WTC11 (cell line): ENCODE measurements at regions not wholly inside any gene's neighbourhood (a gene's known extent, or its start where the extent isn't known, plus 50 kb on each side); places are given as distances from the start of the nearest gene placed in this dataset.

Experiments
- ATAC-seq: fragments of 200-7000 bp; cut with Tn5 transposase; 2 replicates; pipeline ENCODE4 v1.10.0; 2021; ENCODE audit warnings: mild to moderate bottlenecking, moderate library complexity
- CTCF ChIA-PET: fragments of 300-600 bp; sonication (Branson Sonifier 250); formaldehyde crosslinking; loops from one replicate; lab custom pipeline; 2021; ENCODE audit warnings: antibody characterized with exemption; lab: Charles Lee
- POLR2A ChIA-PET: fragments of 350-600 bp; sonication (Branson Sonifier 250); formaldehyde crosslinking; loops from one replicate; lab custom pipeline; 2021; ENCODE audit warnings: antibody characterized with exemption; lab: Charles Lee
- DNase-seq: peaks from one replicate; pipeline ENCODE4 v3.0.0; 2021; ENCODE audit warnings: low spot score
- H3K27ac Mint-ChIP-seq: 2 replicates; pipeline ENCODE4 v1.8.0; 2021; ENCODE audit warnings: mixed read lengths
- H3K27me3 Mint-ChIP-seq: 2 replicates; pipeline ENCODE4 v1.8.0; 2021; ENCODE audit warnings: low read depth, mild to moderate bottlenecking, moderate library complexity, mixed read lengths
- H3K36me3 Mint-ChIP-seq: 2 replicates; pipeline ENCODE4 v1.8.0; 2021; ENCODE audit warnings: mixed read lengths
- H3K4me1 Mint-ChIP-seq: 2 replicates; pipeline ENCODE4 v1.8.0; 2022; ENCODE audit warnings: mixed read lengths
- H3K4me3 Mint-ChIP-seq: 2 replicates; pipeline ENCODE4 v1.8.0; 2021; ENCODE audit warnings: mild to moderate bottlenecking, moderate library complexity, mixed read lengths
- H3K9me3 Mint-ChIP-seq: 2 replicates; pipeline ENCODE4 v1.8.0; 2021; ENCODE audit warnings: mixed read lengths
- ARID4B ChIP-seq: sonication (generic); formaldehyde crosslinking; IDR thresholded peaks from 2 replicates; pipeline ENCODE4 v1.8.0; 2023; ENCODE audit warnings: missing genetic modification reagents, mild to moderate bottlenecking, borderline replicate concordance
- ATF1 ChIP-seq: sonication (generic); formaldehyde crosslinking; IDR thresholded peaks from 2 replicates; pipeline ENCODE4 v1.8.1; 2023; ENCODE audit warnings: mild to moderate bottlenecking, moderate library complexity, missing genetic modification reagents
- ATF2 ChIP-seq: sonication (generic); formaldehyde crosslinking; IDR thresholded peaks from 2 replicates; pipeline ENCODE4 v1.8.1; 2022; ENCODE audit warnings: low read depth, missing genetic modification reagents, borderline replicate concordance
- ATF6 ChIP-seq: sonication (generic); formaldehyde crosslinking; IDR thresholded peaks from 2 replicates; pipeline ENCODE4 v1.8.1; 2023; ENCODE audit warnings: mild to moderate bottlenecking, missing genetic modification reagents
- HMGA2 ChIP-seq: fragments of 250-450 bp; sonication (Bioruptor Pico); IDR thresholded peaks from 2 replicates; pipeline ENCODE4 v1.4.0; 2021; ENCODE audit warnings: mild to moderate bottlenecking, moderate library complexity
- IRF1 ChIP-seq: sonication (generic); formaldehyde crosslinking; IDR thresholded peaks from 2 replicates; pipeline ENCODE4 v1.8.0; 2023; ENCODE audit warnings: missing genetic modification reagents
- NFATC4 ChIP-seq: fragments of 250-450 bp; sonication (Bioruptor Pico); IDR thresholded peaks from 2 replicates; pipeline ENCODE4 v1.9.0; 2021; ENCODE audit warnings: mild to moderate bottlenecking
- NFYB ChIP-seq: sonication (generic); formaldehyde crosslinking; conservative IDR thresholded peaks from 2 replicates; pipeline ENCODE4 v1.8.0; 2022; ENCODE audit warnings: low read depth, missing genetic modification reagents
- PRDM15 ChIP-seq: sonication (generic); formaldehyde crosslinking; IDR thresholded peaks from 2 replicates; pipeline ENCODE4 v1.8.0; 2022; ENCODE audit warnings: missing genetic modification reagents
- RELA ChIP-seq: sonication (generic); formaldehyde crosslinking; IDR thresholded peaks from 2 replicates; pipeline ENCODE4 v1.8.1; 2022; ENCODE audit warnings: missing genetic modification reagents, mild to moderate bottlenecking, borderline replicate concordance
- TP53 ChIP-seq: sonication (generic); formaldehyde crosslinking; IDR thresholded peaks from 2 replicates; pipeline ENCODE4 v1.8.1; 2023; ENCODE audit warnings: mild to moderate bottlenecking, missing genetic modification reagents
- ZBTB43 ChIP-seq: sonication (generic); formaldehyde crosslinking; IDR thresholded peaks from 2 replicates; pipeline ENCODE4 v1.8.1; 2023; ENCODE audit warnings: mild to moderate bottlenecking, missing genetic modification reagents
- ZNF219 ChIP-seq: sonication (generic); formaldehyde crosslinking; IDR thresholded peaks from 2 replicates; pipeline ENCODE4 v1.8.0; 2023; ENCODE audit warnings: missing genetic modification reagents, mild to moderate bottlenecking, borderline replicate concordance

- TF ChIP-seq NFATC4 (no peak), ATF2 (CRISPR knock-in tag) (no peak), HMGA2 (no peak), TP53 (no peak), ATF1 (no peak), ATF6 (CRISPR knock-in tag) (no peak)
Observed at GRCh38 chr13:72527333-72527732, 200.1 kb downstream of the MZT1 start (continued).

- peaks cover 32% of the 10 kb centered on the region for H3K4me1 Mint-ChIP-seq
- H3K4me3 Mint-ChIP-seq: no peak overlapping the region
- H3K27me3 Mint-ChIP-seq: peaks cover 3% of the 10 kb centered on the region; the same call in 1 of the 2 replicates
- CTCF ChIA-PET: no interaction called here
- ATAC-seq (no peak), DNase-seq (no peak)
- peaks cover 6% of the 10 kb centered on the region; the same call in 1 of the 2 replicates for H3K36me3 Mint-ChIP-seq
- TF ChIP-seq IRF1 (no peak), RELA (no peak), PRDM15 (CRISPR knock-in tag) (no peak), NFYB (CRISPR knock-in tag) (no peak)
- H3K27ac Mint-ChIP-seq: no peak overlapping the region
- peaks cover 5% of the 10 kb centered on the region; the same call in 1 of the 2 replicates for H3K9me3 Mint-ChIP-seq
- POLR2A ChIA-PET: no interaction called here
Observed at GRCh38 chr13:72523593-72523992, 203.8 kb downstream of the MZT1 start.

GRCh38 chr13:72523049-72523448 is 204.4 kb downstream of the MZT1 start:
- CTCF ChIA-PET: no interaction called here
- POLR2A ChIA-PET: no interaction called here
- peaks cover 5% of the 10 kb centered on the region; the same call in 1 of the 2 replicates for H3K9me3 Mint-ChIP-seq
- no peak for TF ChIP-seq ZBTB43
- TF ChIP-seq ZNF219: no peak
- no peak for TF ChIP-seq ARID4B (CRISPR knock-in tag)
- no peak for TF ChIP-seq ATF2 (CRISPR knock-in tag)
- no peak for TF ChIP-seq RELA

More at GRCh38 chr13:72523049-72523448, 204.4 kb downstream of the MZT1 start:
- Mint-ChIP-seq H3K4me3 (no peak overlapping the region), H3K4me1 (peaks cover 28% of the 10 kb centered on the region), H3K27me3 (peaks cover 3% of the 10 kb centered on the region; the same call in 1 of the 2 replicates), H3K36me3 (peaks cover 6% of the 10 kb centered on the region; the same call in 1 of the 2 replicates), H3K27ac (no peak overlapping the region)
- DNase-seq (no peak), ATAC-seq (no peak)
